ENCODE measurements at regions not wholly inside any gene's neighbourhood (a gene's known extent, or its start where the extent isn't known, plus 50 kb on each side); places are given as distances from the start of the nearest gene placed in this dataset.

DNA sequence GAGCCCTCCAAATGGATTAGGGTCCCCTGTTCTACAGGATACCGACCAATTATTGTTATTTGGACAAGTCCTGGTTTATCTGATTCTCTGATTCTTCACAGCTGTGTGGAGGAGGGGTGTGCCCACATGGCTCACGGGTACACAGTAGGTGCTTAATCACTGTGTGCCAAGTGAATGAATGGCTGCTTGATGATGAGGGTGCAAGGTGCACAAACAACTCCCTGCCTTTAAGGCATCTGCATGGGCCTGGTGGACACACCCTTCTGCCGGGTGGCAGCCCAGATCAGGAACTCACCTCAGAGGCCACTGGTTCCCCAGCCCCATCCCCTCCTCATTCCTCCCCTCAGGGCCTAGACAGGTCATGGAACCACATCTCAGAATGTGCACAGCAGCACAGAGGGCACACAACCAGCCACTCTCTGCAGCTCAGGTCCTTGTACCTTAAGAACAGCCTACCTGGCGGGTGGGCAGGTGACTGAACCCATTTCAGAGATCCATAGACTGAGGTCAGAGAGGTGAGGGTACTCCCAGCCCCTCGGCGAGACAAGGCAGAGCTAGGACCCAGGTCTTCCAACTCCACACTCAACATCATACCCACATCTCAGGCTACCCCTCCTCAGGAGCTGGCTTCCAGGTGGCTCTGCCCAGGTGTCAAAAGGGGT lies 50.3 kb downstream of the SHANK2 start:
- FAIRE-seq, result no peak
- DNase-seq (ENCODE audit: insufficient read length, low spot score), result no peak
- no peak for TF ChIP-seq POLR2A (IDR thresholded peaks at IDR 0.05; ENCODE audit: low read depth, low read length)
- TF ChIP-seq PAX5 (IDR thresholded peaks at IDR 0.05; ENCODE audit: insufficient read depth, low read length, severe bottlenecking), result no peak
- TF ChIP-seq SPI1 (IDR thresholded peaks at IDR 0.05; ENCODE audit: low read depth, low read length), result no peak
- no peak for TF ChIP-seq POU2F2 (IDR thresholded peaks at IDR 0.05; ENCODE audit: low read depth, low read length)
- no peak for TF ChIP-seq TAF1 (IDR thresholded peaks at IDR 0.05; ENCODE audit: low read depth, low read length)
- no peak for TF ChIP-seq POLR2AphosphoS5 (IDR thresholded peaks at IDR 0.05; ENCODE audit: low read depth, low read length)

DNA sequence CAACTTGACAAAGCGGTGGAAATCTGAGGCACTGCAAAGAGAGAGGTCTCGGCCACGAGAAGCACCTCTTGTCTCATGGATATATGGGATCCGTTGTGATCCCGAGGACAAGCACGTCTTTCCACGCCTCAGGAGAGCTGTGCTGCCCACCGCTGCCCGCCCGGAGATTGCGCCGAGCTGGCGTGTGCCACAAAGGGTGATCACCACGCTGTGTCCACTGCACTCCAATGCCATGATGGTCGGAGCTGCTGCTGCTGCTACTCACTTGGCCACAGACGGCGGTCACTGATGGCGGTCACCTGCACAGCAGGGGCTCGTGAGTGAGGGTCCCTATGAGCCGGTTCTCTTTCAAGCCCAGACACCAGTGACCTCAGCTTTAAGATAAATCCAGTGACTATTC lies 51.1 kb downstream of the SHANK2 start:
- TF ChIP-seq POLR2A (IDR thresholded peaks at IDR 0.05; ENCODE audit: low read depth, low read length) (no peak), PAX5 (IDR thresholded peaks at IDR 0.05; ENCODE audit: insufficient read depth, low read length, severe bottlenecking) (no peak), POU2F2 (IDR thresholded peaks at IDR 0.05; ENCODE audit: low read depth, low read length) (no peak), TAF1 (IDR thresholded peaks at IDR 0.05; ENCODE audit: low read depth, low read length) (no peak), POLR2AphosphoS5 (IDR thresholded peaks at IDR 0.05; ENCODE audit: low read depth, low read length) (no peak), SPI1 (IDR thresholded peaks at IDR 0.05; ENCODE audit: low read depth, low read length) (no peak)
- DNase-seq (ENCODE audit: insufficient read length, low spot score) (no peak), FAIRE-seq (no peak)

GRCh38 chr11:71200761-71201160 lies 51.6 kb downstream of the SHANK2 start:
- no peak for FAIRE-seq
- DNase-seq (ENCODE audit: insufficient read length, low spot score), result no peak
- TF ChIP-seq PAX5 (IDR thresholded peaks at IDR 0.05; ENCODE audit: insufficient read depth, low read length, severe bottlenecking), result no peak
- TF ChIP-seq SPI1 (IDR thresholded peaks at IDR 0.05; ENCODE audit: low read depth, low read length), result no peak
- no peak for TF ChIP-seq POLR2A (IDR thresholded peaks at IDR 0.05; ENCODE audit: low read depth, low read length)
- TF ChIP-seq POLR2AphosphoS5 (IDR thresholded peaks at IDR 0.05; ENCODE audit: low read depth, low read length), result no peak
- no peak for TF ChIP-seq POU2F2 (IDR thresholded peaks at IDR 0.05; ENCODE audit: low read depth, low read length)
- no peak for TF ChIP-seq TAF1 (IDR thresholded peaks at IDR 0.05; ENCODE audit: low read depth, low read length)

GRCh38 chr11:71200172-71200716 lies 52.1 kb downstream of the SHANK2 start:
- FAIRE-seq (no peak), DNase-seq (ENCODE audit: insufficient read length, low spot score) (no peak)
- TF ChIP-seq TAF1 (IDR thresholded peaks at IDR 0.05; ENCODE audit: low read depth, low read length) (no peak), SPI1 (IDR thresholded peaks at IDR 0.05; ENCODE audit: low read depth, low read length) (no peak), PAX5 (IDR thresholded peaks at IDR 0.05; ENCODE audit: insufficient read depth, low read length, severe bottlenecking) (no peak), POU2F2 (IDR thresholded peaks at IDR 0.05; ENCODE audit: low read depth, low read length) (no peak), POLR2A (IDR thresholded peaks at IDR 0.05; ENCODE audit: low read depth, low read length) (no peak), POLR2AphosphoS5 (IDR thresholded peaks at IDR 0.05; ENCODE audit: low read depth, low read length) (no peak)

- DNase-seq (ENCODE audit: insufficient read length, low spot score) (no peak), FAIRE-seq (no peak)
- TF ChIP-seq POLR2A (IDR thresholded peaks at IDR 0.05; ENCODE audit: low read depth, low read length) (no peak), POLR2AphosphoS5 (IDR thresholded peaks at IDR 0.05; ENCODE audit: low read depth, low read length) (no peak), PAX5 (IDR thresholded peaks at IDR 0.05; ENCODE audit: insufficient read depth, low read length, severe bottlenecking) (no peak), SPI1 (IDR thresholded peaks at IDR 0.05; ENCODE audit: low read depth, low read length) (no peak), TAF1 (IDR thresholded peaks at IDR 0.05; ENCODE audit: low read depth, low read length) (no peak), POU2F2 (IDR thresholded peaks at IDR 0.05; ENCODE audit: low read depth, low read length) (no peak)
Measured at GRCh38 chr11:71199226-71199820, 53.1 kb downstream of the SHANK2 start.

DNA sequence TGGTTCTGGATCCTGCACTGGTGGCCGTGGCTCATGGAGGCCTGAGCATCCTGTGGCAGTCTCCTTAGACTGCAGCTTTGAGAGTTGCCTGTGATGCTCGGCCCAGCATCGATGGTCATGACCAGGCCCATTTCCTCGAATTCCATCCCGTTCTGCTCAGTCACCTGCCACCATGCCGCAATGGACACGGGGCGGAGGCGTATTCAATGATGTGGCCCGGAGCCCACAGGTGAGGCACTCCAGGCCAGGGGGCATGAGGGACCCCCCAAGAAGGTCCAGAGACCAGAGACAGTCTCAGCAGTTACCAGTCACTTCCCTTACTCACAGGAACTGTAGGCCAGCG lies 53.6 kb downstream of the SHANK2 start:
- no peak for FAIRE-seq
- no peak for TF ChIP-seq POLR2AphosphoS5 (IDR thresholded peaks at IDR 0.05; ENCODE audit: low read depth, low read length)
- no peak for TF ChIP-seq POU2F2 (IDR thresholded peaks at IDR 0.05; ENCODE audit: low read depth, low read length)
- no peak for TF ChIP-seq SPI1 (IDR thresholded peaks at IDR 0.05; ENCODE audit: low read depth, low read length)
- no peak for TF ChIP-seq TAF1 (IDR thresholded peaks at IDR 0.05; ENCODE audit: low read depth, low read length)
- TF ChIP-seq POLR2A (IDR thresholded peaks at IDR 0.05; ENCODE audit: low read depth, low read length), result no peak
- no peak for TF ChIP-seq PAX5 (IDR thresholded peaks at IDR 0.05; ENCODE audit: insufficient read depth, low read length, severe bottlenecking)

DNA sequence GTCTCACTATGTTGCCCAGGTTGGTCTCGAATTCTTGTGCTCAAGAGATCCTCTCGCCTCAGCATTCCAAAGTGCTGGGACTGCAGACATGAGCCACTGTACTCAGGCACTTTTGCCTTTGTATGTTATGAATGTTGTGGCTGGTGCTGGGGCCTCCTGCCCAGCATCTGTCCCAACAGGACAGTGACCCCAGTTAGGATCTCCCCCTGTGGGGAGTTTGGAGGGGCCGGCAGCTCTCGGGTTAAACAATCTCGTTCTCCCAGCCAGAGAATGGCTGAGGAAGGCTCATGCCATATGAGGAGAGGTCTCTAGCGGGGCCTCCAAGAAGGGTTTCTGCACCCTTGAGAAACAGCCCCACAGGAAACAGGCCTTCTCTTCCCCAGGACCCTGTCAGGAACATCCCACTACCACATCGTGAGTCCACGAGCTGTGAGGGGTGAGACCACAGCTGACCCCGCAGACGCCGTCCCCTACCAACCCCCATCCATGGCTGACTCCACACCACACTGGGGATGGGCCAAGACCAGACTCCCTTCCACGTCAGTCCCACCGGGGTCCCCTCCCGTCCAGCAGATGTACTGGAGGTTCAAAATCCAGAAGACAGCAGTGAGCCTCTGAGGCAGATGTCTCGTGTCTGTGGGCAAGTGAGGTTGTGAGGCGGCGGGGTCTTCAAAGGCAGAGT lies 54.1 kb downstream of the SHANK2 start:
- FAIRE-seq (no peak), DNase-seq (ENCODE audit: insufficient read length, low spot score) (no peak)
- no peak for TF ChIP-seq POU2F2 (IDR thresholded peaks at IDR 0.05; ENCODE audit: low read depth, low read length)
- no peak for TF ChIP-seq SPI1 (IDR thresholded peaks at IDR 0.05; ENCODE audit: low read depth, low read length)
- no peak for TF ChIP-seq PAX5 (IDR thresholded peaks at IDR 0.05; ENCODE audit: insufficient read depth, low read length, severe bottlenecking)
- TF ChIP-seq POLR2A (IDR thresholded peaks at IDR 0.05; ENCODE audit: low read depth, low read length), result no peak
- no peak for TF ChIP-seq TAF1 (IDR thresholded peaks at IDR 0.05; ENCODE audit: low read depth, low read length)
- TF ChIP-seq POLR2AphosphoS5 (IDR thresholded peaks at IDR 0.05; ENCODE audit: low read depth, low read length), result no peak

More for the DNA sequence above, 53.6 kb downstream of the SHANK2 start:
- DNase-seq (ENCODE audit: insufficient read length, low spot score), result no peak

GRCh38 chr11:71197096-71197495 lies 55.3 kb downstream of the SHANK2 start:
- DNase-seq (ENCODE audit: insufficient read length, low spot score) (no peak), FAIRE-seq (no peak)
- TF ChIP-seq SPI1 (IDR thresholded peaks at IDR 0.05; ENCODE audit: low read depth, low read length) (no peak), PAX5 (IDR thresholded peaks at IDR 0.05; ENCODE audit: insufficient read depth, low read length, severe bottlenecking) (no peak), TAF1 (IDR thresholded peaks at IDR 0.05; ENCODE audit: low read depth, low read length) (no peak), POLR2AphosphoS5 (IDR thresholded peaks at IDR 0.05; ENCODE audit: low read depth, low read length) (no peak), POLR2A (IDR thresholded peaks at IDR 0.05; ENCODE audit: low read depth, low read length) (no peak), POU2F2 (IDR thresholded peaks at IDR 0.05; ENCODE audit: low read depth, low read length) (no peak)

DNA sequence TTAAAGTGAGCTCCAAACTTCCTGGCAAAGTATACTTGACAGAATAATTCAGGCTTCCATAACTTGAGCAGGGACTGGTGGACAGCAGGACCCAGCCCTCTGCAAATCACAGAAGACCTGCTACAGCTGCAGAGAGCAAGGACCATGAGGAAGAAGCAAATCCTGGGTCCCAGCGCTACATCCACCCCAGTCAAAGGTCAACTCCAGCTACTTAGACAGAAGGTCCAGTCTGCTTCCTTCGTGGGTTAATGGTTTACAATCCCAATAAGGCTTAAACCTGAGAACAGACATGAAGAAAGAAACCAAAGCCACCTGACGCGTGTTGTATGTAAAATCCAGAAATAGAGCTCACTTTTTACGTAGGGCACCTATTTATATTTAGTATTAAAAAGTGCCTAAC lies 57.7 kb downstream of the SHANK2 start:
- no peak for DNase-seq (ENCODE audit: insufficient read length, low spot score)
- FAIRE-seq, result no peak
- TF ChIP-seq TAF1 (IDR thresholded peaks at IDR 0.05; ENCODE audit: low read depth, low read length), result no peak
- TF ChIP-seq POLR2A (IDR thresholded peaks at IDR 0.05; ENCODE audit: low read depth, low read length), result no peak
- TF ChIP-seq SPI1 (IDR thresholded peaks at IDR 0.05; ENCODE audit: low read depth, low read length), result no peak
- no peak for TF ChIP-seq POU2F2 (IDR thresholded peaks at IDR 0.05; ENCODE audit: low read depth, low read length)
- TF ChIP-seq PAX5 (IDR thresholded peaks at IDR 0.05; ENCODE audit: insufficient read depth, low read length, severe bottlenecking), result no peak

All from GM12891 (cell line).